ENCODE measurements at regions not wholly inside any gene's neighbourhood (a gene's known extent, or its start where the extent isn't known, plus 50 kb on each side); places are given as distances from the start of the nearest gene placed in this dataset.

DNA sequence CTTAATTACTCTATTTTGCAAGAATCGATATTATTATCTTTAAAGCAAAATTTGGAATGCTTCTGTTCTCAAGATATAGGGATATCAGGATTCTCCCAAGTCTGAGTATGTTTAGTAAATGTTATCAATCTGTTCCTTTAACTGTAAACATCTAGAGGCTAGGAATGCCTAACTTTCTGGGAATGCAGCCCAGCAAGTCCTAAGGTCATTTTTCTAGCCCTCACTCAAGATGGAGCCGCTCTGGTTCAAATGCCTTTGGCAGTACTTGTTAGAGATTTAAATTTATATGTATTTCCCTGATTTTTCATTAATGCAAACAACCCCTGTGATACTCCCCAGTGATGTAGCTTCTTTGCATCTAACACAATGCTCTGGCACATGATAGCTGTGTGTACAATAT is 623.8 kb upstream of the LCORL start:
- no peak overlapping the region for H3K4me3 ChIP-seq (ENCODE audit: low read depth, low read length)
- TF ChIP-seq, protein P1, sequence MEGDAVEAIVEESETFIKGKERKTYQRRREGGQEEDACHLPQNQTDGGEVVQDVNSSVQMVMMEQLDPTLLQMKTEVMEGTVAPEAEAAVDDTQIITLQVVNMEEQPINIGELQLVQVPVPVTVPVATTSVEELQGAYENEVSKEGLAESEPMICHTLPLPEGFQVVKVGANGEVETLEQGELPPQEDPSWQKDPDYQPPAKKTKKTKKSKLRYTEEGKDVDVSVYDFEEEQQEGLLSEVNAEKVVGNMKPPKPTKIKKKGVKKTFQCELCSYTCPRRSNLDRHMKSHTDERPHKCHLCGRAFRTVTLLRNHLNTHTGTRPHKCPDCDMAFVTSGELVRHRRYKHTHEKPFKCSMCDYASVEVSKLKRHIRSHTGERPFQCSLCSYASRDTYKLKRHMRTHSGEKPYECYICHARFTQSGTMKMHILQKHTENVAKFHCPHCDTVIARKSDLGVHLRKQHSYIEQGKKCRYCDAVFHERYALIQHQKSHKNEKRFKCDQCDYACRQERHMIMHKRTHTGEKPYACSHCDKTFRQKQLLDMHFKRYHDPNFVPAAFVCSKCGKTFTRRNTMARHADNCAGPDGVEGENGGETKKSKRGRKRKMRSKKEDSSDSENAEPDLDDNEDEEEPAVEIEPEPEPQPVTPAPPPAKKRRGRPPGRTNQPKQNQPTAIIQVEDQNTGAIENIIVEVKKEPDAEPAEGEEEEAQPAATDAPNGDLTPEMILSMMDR (conservative IDR thresholded peaks at IDR 0.05; ENCODE audit: low read depth, low read length) = no peak
- no peak for DNase-seq (ENCODE audit: low read depth)

GRCh38 chr4:18641334-18641733 is 619.8 kb upstream of the LCORL start:
- H3K4me3 ChIP-seq (ENCODE audit: low read depth, low read length) = no peak overlapping the region
- TF ChIP-seq, protein P1 (conservative IDR thresholded peaks at IDR 0.05; ENCODE audit: low read depth, low read length) = no peak
- DNase-seq (ENCODE audit: low read depth) = no peak

- no peak for DNase-seq (ENCODE audit: low read depth)
- no peak overlapping the region for H3K4me3 ChIP-seq (ENCODE audit: low read depth, low read length)
- TF ChIP-seq, protein P1 (conservative IDR thresholded peaks at IDR 0.05; ENCODE audit: low read depth, low read length) = no peak
These were observed 616.5 kb upstream of the LCORL start for GRCh38 chr4:18638031-18638430.

- no peak overlapping the region for H3K4me3 ChIP-seq (ENCODE audit: low read depth, low read length)
- TF ChIP-seq, protein P1 (conservative IDR thresholded peaks at IDR 0.05; ENCODE audit: low read depth, low read length) = no peak
- DNase-seq (ENCODE audit: low read depth) = no peak
These were observed 614.5 kb upstream of the LCORL start for GRCh38 chr4:18636001-18636585.

- no peak overlapping the region for H3K4me3 ChIP-seq (ENCODE audit: low read depth, low read length)
- no peak for DNase-seq (ENCODE audit: low read depth)
- TF ChIP-seq, protein P1 (conservative IDR thresholded peaks at IDR 0.05; ENCODE audit: low read depth, low read length) = no peak
These were observed 614.0 kb upstream of the LCORL start for GRCh38 chr4:18635531-18635930.

DNA sequence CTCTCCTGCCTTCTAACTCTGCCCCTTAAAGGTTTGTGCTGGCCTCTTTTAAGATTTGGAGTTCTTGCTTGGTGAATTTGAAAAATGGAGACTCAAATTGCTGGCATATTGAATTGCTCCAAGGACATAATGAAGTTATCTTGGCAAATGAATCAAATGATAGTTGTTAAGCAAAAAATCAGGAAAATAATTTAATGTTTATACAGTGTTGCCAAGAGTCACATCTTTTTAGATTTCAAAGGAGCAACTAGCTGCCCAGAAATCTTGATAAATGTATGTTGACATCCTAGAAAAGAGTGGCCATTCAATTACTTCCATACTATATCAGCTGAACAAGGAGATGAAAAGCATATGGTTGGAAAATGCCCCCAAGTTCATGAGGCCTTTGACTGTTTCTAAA is 610.0 kb upstream of the LCORL start:
- H3K4me3 ChIP-seq (ENCODE audit: low read depth, low read length) = no peak overlapping the region
- no peak for DNase-seq (ENCODE audit: low read depth)

More for the DNA sequence above, 610.0 kb upstream of the LCORL start:
- TF ChIP-seq, protein P1 (conservative IDR thresholded peaks at IDR 0.05; ENCODE audit: low read depth, low read length) = no peak
